HepG2 (cell line): ENCODE measurements at regions not wholly inside any gene's neighbourhood (a gene's known extent, or its start where the extent isn't known, plus 50 kb on each side); places are given as distances from the start of the nearest gene placed in this dataset.

ENCODE experiments used
- ATAC-seq: fragments of 200-7000 bp; cut with Tn5 transposase; 3 replicates; pipeline ENCODE4 v1.9.1; 2020; ENCODE audit warnings: mild to moderate bottlenecking, moderate library complexity
- BruUV-seq: library from RNA; stranded (reverse); fragments of 400-500 nt; replicated peaks from 2 replicates; lab custom pipeline; 2021; lab: Mats Ljungman, UMichigan
- CTCF ChIA-PET: fragments of 300-600 bp; formaldehyde crosslinking; extraction: SDS; loops from one replicate; lab custom pipeline; 2021; ENCODE audit warnings: low total read pairs, inconsistent platforms, low intra/inter-chr PET ratio; lab: Yijun Ruan, JAX
- POLR2A ChIA-PET: fragments of 350-600 bp; sonication (Branson Sonifier 250); formaldehyde crosslinking; loops from one replicate; lab custom pipeline; 2020; ENCODE audit warnings: antibody characterized with exemption, inconsistent platforms; lab: Yijun Ruan, JAX
- DNase-seq: peaks from one replicate; pipeline ENCODE4 v3.0.0-alpha.2; 2015; ENCODE audit warnings: low spot score
- FAIRE-seq: peaks from 3 replicates; lab custom pipeline; 2011; peaks lifted over from hg19 to GRCh38; lab: Jason Lieb, UNC
- H2AFZ ChIP-seq: one replicate; pipeline ENCODE4 v1.6.1; 2011; ENCODE audit warnings: low read length, inconsistent platforms
- H3K27ac ChIP-seq: fragments of 300-600 bp; 3 replicates; pipeline ENCODE4 v1.8.0; 2011; ENCODE audit warnings: mixed run types, mild to moderate bottlenecking, mixed read lengths, low read length, inconsistent platforms; ENCODE audit not compliant: insufficient read depth; ENCODE audit errors: extremely low read length
- H3K27me3 ChIP-seq, 2 experiments: fragments of 200-600 bp in 1 of 2; 2 replicates in 1 of 2; 3 replicates in 1 of 2; pipeline versions ENCODE4 v1.6.0 to v1.8.0; 2011; ENCODE audit warnings: low read length in 2 of 2, mild to moderate bottlenecking in 2 of 2, moderate library complexity in 2 of 2, inconsistent platforms in 1 of 2; ENCODE audit not compliant: insufficient read depth in 2 of 2, control insufficient read depth in 1 of 2
- H3K36me3 ChIP-seq, 2 experiments: fragments of 200-600 bp in 1 of 2; replicated peaks in 1 of 2; 2 replicates in 1 of 2; 3 replicates in 1 of 2; pipeline versions ENCODE4 v1.5.1 to v1.8.0; 2011; ENCODE audit warnings: low read length in 2 of 2, inconsistent platforms in 1 of 2; ENCODE audit not compliant: insufficient read depth in 2 of 2, control insufficient read depth in 1 of 2
- H3K4me1 ChIP-seq: 2 replicates; pipeline ENCODE4 v1.5.1; 2012; ENCODE audit warnings: low read length, inconsistent platforms; ENCODE audit not compliant: insufficient read depth
- H3K4me2 ChIP-seq: 2 replicates; pipeline ENCODE4 v1.6.0; 2011; ENCODE audit warnings: low read depth, low read length, inconsistent platforms
- H3K4me3 ChIP-seq, 3 experiments: fragments of 200-600 bp in 1 of 3; sonication (generic), shearing (Covaris generic) in 1 of 3; replicated peaks in 1 of 3; 2 replicates each; pipeline ENCODE4 v1.5.1; 2011 to 2016; ENCODE audit warnings: low read length in 3 of 3, inconsistent platforms in 2 of 3, low read depth in 2 of 3, mild to moderate bottlenecking in 2 of 3, control low read depth in 1 of 3, mixed read lengths in 1 of 3; ENCODE audit not compliant: insufficient read depth in 1 of 3
- H3K79me2 ChIP-seq: one replicate; pipeline ENCODE4 v1.6.1; 2011; ENCODE audit warnings: low read length, inconsistent platforms; ENCODE audit not compliant: insufficient read depth
- H3K9ac ChIP-seq: 2 replicates; pipeline ENCODE4 v1.6.0; 2011; ENCODE audit warnings: mild to moderate bottlenecking, low read depth, low read length, inconsistent platforms; ENCODE audit not compliant: insufficient read depth
- H3K9me3 ChIP-seq: 2 replicates; pipeline ENCODE4 v1.5.1; 2012; ENCODE audit warnings: mild to moderate bottlenecking, low read length
- H4K20me1 ChIP-seq: 2 replicates; pipeline ENCODE4 v1.6.0; 2011; ENCODE audit warnings: inconsistent platforms, mild to moderate bottlenecking, low read length, moderate library complexity; ENCODE audit not compliant: insufficient read depth
- FOXO4 ChIP-seq: sonication (generic); formaldehyde crosslinking; conservative IDR thresholded peaks from 2 replicates; pipeline ENCODE4 v1.8.1; 2023; ENCODE audit warnings: missing genetic modification reagents
- IKZF5 ChIP-seq: IDR thresholded peaks from 2 replicates; pipeline ENCODE4 v1.6.1; 2018; ENCODE audit warnings: missing genetic modification reagents, mild to moderate bottlenecking, missing compliant biosample characterization
- KLF13 ChIP-seq: sonication (generic); formaldehyde crosslinking; IDR thresholded peaks from 2 replicates; pipeline ENCODE4 v1.4.0; 2020; ENCODE audit warnings: mild to moderate bottlenecking, missing genetic modification reagents
- MIER2 ChIP-seq: IDR thresholded peaks from 2 replicates; pipeline ENCODE4 v1.6.1; 2016; ENCODE audit warnings: missing biosample characterization, missing genetic modification reagents
- NR1H2 ChIP-seq: sonication (generic); formaldehyde crosslinking; IDR thresholded peaks from 2 replicates; pipeline ENCODE4 v1.8.1; 2022; ENCODE audit warnings: low read depth, missing genetic modification reagents, borderline replicate concordance
- ZNF264 ChIP-seq: sonication (generic); formaldehyde crosslinking; IDR thresholded peaks from 2 replicates; pipeline ENCODE4 v1.4.0; 2020; ENCODE audit warnings: missing genetic modification reagents
- ZNF441 ChIP-seq: sonication (generic); formaldehyde crosslinking; IDR thresholded peaks from 2 replicates; pipeline ENCODE4 v1.7.0; 2021; ENCODE audit warnings: missing genetic modification reagents, borderline replicate concordance
- WGBS: methylation state at CpG from one replicate; pipeline ENCODE4 v1.1.6; 2017; ENCODE audit warnings: low lambda C conversion rate; 5-methylcytosine and 5-hydroxymethylcytosine counted together
- in situ Hi-C: cut with HindIII; loops from 2 replicates; pipeline ENCODE4 v1.10.0; 2017; ENCODE audit warnings: low pct_unique_long_range_greater_than_20kb; ENCODE audit not compliant: extremely low pct_ligation_motif_present
- intact Hi-C: fragments of 100-400 bp; cut with micrococcal nuclease; formaldehyde crosslinking; loops from one replicate; pipeline ENCODE4 v1.10.0; 2022; ENCODE audit not compliant: unreplicated experiment
- TF ChIP-seq, protein P1 (sequence below): sonication (generic); formaldehyde crosslinking; IDR thresholded peaks from 2 replicates; pipeline ENCODE4 v1.4.0; 2020; ENCODE audit warnings: missing genetic modification reagents

DNA sequence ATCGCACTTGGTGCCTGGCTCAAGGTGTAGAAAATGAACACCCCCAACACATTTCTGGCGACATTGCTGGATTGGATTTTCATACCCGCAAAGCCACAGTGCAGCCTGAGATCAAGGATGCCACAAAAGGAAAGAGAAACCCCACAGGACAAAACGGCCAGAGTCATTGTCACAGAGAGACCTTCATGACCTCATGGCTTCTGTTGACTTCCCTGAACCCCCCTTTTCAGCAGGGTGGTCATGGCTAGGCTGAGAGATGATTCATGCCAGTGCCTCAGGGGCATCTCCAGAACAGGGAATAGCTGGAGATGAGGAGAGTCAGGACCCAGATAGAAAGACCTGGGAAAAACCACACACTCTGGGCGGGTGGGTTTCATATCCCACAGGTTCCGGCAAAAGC lies 122.0 kb downstream of the C16orf95 start:
- no peak overlapping the region for H3K4me3 ChIP-seq
- ChIA-PET CTCF (no interaction called here), POLR2A (no interaction called here)
- 29% methylated on average over 6 of the region's 6 CpGs for WGBS
- TF ChIP-seq IKZF5 (CRISPR knock-in tag) = no peak
- no peak for TF ChIP-seq NR1H2
- no peak for TF ChIP-seq KLF13 (CRISPR knock-in tag)
- no peak for TF ChIP-seq MIER2 (CRISPR knock-in tag)
- TF ChIP-seq ZNF264 = no peak
- TF ChIP-seq FOXO4 (CRISPR knock-in tag) = no peak
- TF ChIP-seq, protein P1, sequence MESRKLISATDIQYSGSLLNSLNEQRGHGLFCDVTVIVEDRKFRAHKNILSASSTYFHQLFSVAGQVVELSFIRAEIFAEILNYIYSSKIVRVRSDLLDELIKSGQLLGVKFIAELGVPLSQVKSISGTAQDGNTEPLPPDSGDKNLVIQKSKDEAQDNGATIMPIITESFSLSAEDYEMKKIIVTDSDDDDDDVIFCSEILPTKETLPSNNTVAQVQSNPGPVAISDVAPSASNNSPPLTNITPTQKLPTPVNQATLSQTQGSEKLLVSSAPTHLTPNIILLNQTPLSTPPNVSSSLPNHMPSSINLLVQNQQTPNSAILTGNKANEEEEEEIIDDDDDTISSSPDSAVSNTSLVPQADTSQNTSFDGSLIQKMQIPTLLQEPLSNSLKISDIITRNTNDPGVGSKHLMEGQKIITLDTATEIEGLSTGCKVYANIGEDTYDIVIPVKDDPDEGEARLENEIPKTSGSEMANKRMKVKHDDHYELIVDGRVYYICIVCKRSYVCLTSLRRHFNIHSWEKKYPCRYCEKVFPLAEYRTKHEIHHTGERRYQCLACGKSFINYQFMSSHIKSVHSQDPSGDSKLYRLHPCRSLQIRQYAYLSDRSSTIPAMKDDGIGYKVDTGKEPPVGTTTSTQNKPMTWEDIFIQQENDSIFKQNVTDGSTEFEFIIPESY (CRISPR knock-in tag) = no peak
- no peak for TF ChIP-seq ZNF441
- no peaks in the 10 kb centered on the region for H3K36me3 ChIP-seq
- no peak overlapping the region for H2AFZ ChIP-seq
- FAIRE-seq (no peak), DNase-seq (no peak), ATAC-seq (no peak)
- H4K20me1 ChIP-seq = no peaks in the 10 kb centered on the region
- H3K27ac ChIP-seq = no peak overlapping the region
- H3K79me2 ChIP-seq = no peaks in the 10 kb centered on the region
- peaks cover 6% of the 10 kb centered on the region for H3K9me3 ChIP-seq
- H3K27me3 ChIP-seq = peaks cover 1 to 15% of the 10 kb centered on the region in 2 experiments; a peak in 4 of 5 replicates
- no TSS peak for BruUV-seq
- intact Hi-C loops (no loop called here), in situ Hi-C loops (loop anchor here (10.0 kb wide), 1 partner anchor 630 kb away; the partner anchor contains the start of gene FOXC2)
- no peaks in the 10 kb centered on the region for H3K4me1 ChIP-seq
- H3K9ac ChIP-seq = no peak overlapping the region
- H3K4me2 ChIP-seq = no peak overlapping the region
